SK-N-SH treated with all-trans-retinoic acid at 6 μM for 48 hours (cell line): ENCODE measurements at regions not wholly inside any gene's neighbourhood (a gene's known extent, or its start where the extent isn't known, plus 50 kb on each side); places are given as distances from the start of the nearest gene placed in this dataset.

ENCODE experiments used
- ZNF8 ChIP-seq: fragments of 450-650 bp; formaldehyde crosslinking; IDR thresholded peaks from 2 replicates; pipeline ENCODE4 v1.5.0; 2020; ENCODE audit warnings: mild to moderate bottlenecking, moderate library complexity
- TF ChIP-seq, protein P1 (sequence below): fragments of 250-450 bp; sonication (Bioruptor Pico); IDR thresholded peaks from 2 replicates; pipeline ENCODE4 v1.8.0; 2020; ENCODE audit warnings: mild to moderate bottlenecking, moderate library complexity, borderline replicate concordance

DNA sequence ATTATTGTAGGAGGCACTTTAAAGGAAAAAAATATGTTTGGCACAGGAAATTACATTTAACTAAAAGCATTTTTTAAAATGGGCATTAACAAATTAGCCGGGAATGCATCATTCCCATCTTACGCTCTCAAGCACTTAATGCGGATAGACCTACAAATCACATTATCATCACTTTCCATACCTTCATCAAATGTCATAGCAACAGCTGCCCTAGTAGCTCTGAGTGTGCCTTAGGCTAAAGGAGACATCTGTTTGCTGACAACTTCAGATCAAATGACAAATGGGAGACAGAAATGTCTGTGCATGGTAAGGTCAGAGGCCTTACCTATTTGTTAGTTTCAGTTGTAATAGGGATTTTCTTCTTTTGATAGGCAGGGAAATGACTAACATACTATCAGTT lies 773.2 kb upstream of the SLC10A2 start:
- TF ChIP-seq ZNF8 (CRISPR knock-in tag) = peak; percentile 40; the same call in 1 of the 2 replicates
- TF ChIP-seq, protein P1, sequence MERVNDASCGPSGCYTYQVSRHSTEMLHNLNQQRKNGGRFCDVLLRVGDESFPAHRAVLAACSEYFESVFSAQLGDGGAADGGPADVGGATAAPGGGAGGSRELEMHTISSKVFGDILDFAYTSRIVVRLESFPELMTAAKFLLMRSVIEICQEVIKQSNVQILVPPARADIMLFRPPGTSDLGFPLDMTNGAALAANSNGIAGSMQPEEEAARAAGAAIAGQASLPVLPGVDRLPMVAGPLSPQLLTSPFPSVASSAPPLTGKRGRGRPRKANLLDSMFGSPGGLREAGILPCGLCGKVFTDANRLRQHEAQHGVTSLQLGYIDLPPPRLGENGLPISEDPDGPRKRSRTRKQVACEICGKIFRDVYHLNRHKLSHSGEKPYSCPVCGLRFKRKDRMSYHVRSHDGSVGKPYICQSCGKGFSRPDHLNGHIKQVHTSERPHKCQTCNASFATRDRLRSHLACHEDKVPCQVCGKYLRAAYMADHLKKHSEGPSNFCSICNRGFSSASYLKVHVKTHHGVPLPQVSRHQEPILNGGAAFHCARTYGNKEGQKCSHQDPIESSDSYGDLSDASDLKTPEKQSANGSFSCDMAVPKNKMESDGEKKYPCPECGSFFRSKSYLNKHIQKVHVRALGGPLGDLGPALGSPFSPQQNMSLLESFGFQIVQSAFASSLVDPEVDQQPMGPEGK (CRISPR knock-in tag) = 0 out of 2 replicates have a peak, but pooled peaks have one; percentile 43
